ENCODE measurements at regions not wholly inside any gene's neighbourhood (a gene's known extent, or its start where the extent isn't known, plus 50 kb on each side); places are given as distances from the start of the nearest gene placed in this dataset.

GRCh38 chr7:20998309-20998708 is 211.6 kb upstream of the SP8 start:
- Histone ChIP-seq H3K4me1 (ENCODE audit: control insufficient read depth, insufficient read depth, low read length) (no peaks in the 10 kb centered on the region), H3K4me2 (ENCODE audit: control insufficient read depth, insufficient read depth) (no peak overlapping the region), H3K27ac (ENCODE audit: control insufficient read depth, insufficient read depth) (no peak overlapping the region), H3K27me3 (replicated peaks in 1 of 2; ENCODE audit: control insufficient read depth in 2 of 2, insufficient read depth in 2 of 2, low read length in 1 of 2) (no peaks in the 10 kb centered on the region), H3K9me3 (replicated peaks; ENCODE audit: control insufficient read depth, insufficient read depth, low read length) (no peaks in the 10 kb centered on the region), H3K79me2 (ENCODE audit: control insufficient read depth, insufficient read depth, low read length) (no peaks in the 10 kb centered on the region), H3K9ac (ENCODE audit: control insufficient read depth, insufficient read depth, low read length) (no peak overlapping the region), H2AFZ (ENCODE audit: control insufficient read depth, low read depth, low read length) (no peak overlapping the region), H3K36me3 (ENCODE audit: control insufficient read depth in 2 of 2, insufficient read depth in 2 of 2, low read length in 1 of 2) (no peaks in the 10 kb centered on the region), H3K4me3 (no peak overlapping the region), H4K20me1 (ENCODE audit: control insufficient read depth, insufficient read depth) (no peaks in the 10 kb centered on the region)
- ChIA-PET SMC1A (ENCODE audit: uncharacterized antibody, unreplicated experiment) (no interaction called here), POLR2A (no interaction called here), CTCF (no interaction called here), RAD21 (ENCODE audit: unreplicated experiment) (no interaction called here)
- ATAC-seq (no peak), FAIRE-seq (no peak), DNase-seq (ENCODE audit: low read depth, low spot score) (no peak)
- intact Hi-C loops (cut with micrococcal nuclease; ENCODE audit: unreplicated experiment), result loop anchor here (2.0 kb wide), 1 partner anchor 18 kb away; no protein-coding TSS in a partner anchor
- TF ChIP-seq JUNB (IDR thresholded peaks at IDR 0.05), result no peak
- TF ChIP-seq HDAC2 (IDR thresholded peaks at IDR 0.05), result no peak
- no peak for TF ChIP-seq NRF1 (conservative IDR thresholded peaks at IDR 0.05; ENCODE audit: low read depth, low read length)
- TF ChIP-seq, protein P1, sequence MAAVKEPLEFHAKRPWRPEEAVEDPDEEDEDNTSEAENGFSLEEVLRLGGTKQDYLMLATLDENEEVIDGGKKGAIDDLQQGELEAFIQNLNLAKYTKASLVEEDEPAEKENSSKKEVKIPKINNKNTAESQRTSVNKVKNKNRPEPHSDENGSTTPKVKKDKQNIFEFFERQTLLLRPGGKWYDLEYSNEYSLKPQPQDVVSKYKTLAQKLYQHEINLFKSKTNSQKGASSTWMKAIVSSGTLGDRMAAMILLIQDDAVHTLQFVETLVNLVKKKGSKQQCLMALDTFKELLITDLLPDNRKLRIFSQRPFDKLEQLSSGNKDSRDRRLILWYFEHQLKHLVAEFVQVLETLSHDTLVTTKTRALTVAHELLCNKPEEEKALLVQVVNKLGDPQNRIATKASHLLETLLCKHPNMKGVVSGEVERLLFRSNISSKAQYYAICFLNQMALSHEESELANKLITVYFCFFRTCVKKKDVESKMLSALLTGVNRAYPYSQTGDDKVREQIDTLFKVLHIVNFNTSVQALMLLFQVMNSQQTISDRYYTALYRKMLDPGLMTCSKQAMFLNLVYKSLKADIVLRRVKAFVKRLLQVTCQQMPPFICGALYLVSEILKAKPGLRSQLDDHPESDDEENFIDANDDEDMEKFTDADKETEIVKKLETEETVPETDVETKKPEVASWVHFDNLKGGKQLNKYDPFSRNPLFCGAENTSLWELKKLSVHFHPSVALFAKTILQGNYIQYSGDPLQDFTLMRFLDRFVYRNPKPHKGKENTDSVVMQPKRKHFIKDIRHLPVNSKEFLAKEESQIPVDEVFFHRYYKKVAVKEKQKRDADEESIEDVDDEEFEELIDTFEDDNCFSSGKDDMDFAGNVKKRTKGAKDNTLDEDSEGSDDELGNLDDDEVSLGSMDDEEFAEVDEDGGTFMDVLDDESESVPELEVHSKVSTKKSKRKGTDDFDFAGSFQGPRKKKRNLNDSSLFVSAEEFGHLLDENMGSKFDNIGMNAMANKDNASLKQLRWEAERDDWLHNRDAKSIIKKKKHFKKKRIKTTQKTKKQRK (IDR thresholded peaks at IDR 0.05; ENCODE audit: low read depth, low read length), result no peak
- no peak for TF ChIP-seq LARP7 (IDR thresholded peaks at IDR 0.05)
- no peak for TF ChIP-seq RUNX3 (IDR thresholded peaks at IDR 0.05; ENCODE audit: low read length)
- TF ChIP-seq, protein P2, sequence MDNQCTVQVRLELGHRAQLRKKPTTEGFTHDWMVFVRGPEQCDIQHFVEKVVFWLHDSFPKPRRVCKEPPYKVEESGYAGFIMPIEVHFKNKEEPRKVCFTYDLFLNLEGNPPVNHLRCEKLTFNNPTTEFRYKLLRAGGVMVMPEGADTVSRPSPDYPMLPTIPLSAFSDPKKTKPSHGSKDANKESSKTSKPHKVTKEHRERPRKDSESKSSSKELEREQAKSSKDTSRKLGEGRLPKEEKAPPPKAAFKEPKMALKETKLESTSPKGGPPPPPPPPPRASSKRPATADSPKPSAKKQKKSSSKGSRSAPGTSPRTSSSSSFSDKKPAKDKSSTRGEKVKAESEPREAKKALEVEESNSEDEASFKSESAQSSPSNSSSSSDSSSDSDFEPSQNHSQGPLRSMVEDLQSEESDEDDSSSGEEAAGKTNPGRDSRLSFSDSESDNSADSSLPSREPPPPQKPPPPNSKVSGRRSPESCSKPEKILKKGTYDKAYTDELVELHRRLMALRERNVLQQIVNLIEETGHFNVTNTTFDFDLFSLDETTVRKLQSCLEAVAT (IDR thresholded peaks at IDR 0.05), result no peak
- no peak for TF ChIP-seq CREM (IDR thresholded peaks at IDR 0.05; ENCODE audit: low read depth)
- TF ChIP-seq MEF2A (IDR thresholded peaks at IDR 0.05; ENCODE audit: insufficient read depth, low read depth, low read length), result no peak
- TF ChIP-seq POU2F2 (IDR thresholded peaks at IDR 0.05; ENCODE audit: borderline replicate concordance, low read depth, low read length), result no peak
- no peak for TF ChIP-seq STAT1 (conservative IDR thresholded peaks at IDR 0.05)
- no peak for TF ChIP-seq IRF5 (IDR thresholded peaks at IDR 0.05; ENCODE audit: borderline replicate concordance)
- TF ChIP-seq HSF1 (IDR thresholded peaks at IDR 0.05; ENCODE audit: low read depth, low read length), result no peak
- no peak for TF ChIP-seq ZNF207 (IDR thresholded peaks at IDR 0.05; ENCODE audit: borderline replicate concordance)
- no peak for TF ChIP-seq NR2C1 (IDR thresholded peaks at IDR 0.05)
- no peak for TF ChIP-seq EP300 (IDR thresholded peaks at IDR 0.05; ENCODE audit: borderline replicate concordance in 1 of 2, control insufficient read depth in 1 of 2, low read depth in 2 of 2, low read length in 2 of 2)
- no peak for TF ChIP-seq YBX1 (IDR thresholded peaks at IDR 0.05)
- 0% methylated on average over 1 of the region's 1 CpG for WGBS (ENCODE audit: insufficient coverage, insufficient replicate concordance, low lambda C conversion rate, missing lambda C conversion rate)
- in situ Hi-C loops (cut with MboI), result no loop called here
- no TSS peak for BruUV-seq (replicated peaks)
